ENCODE measurements at regions not wholly inside any gene's neighbourhood (a gene's known extent, or its start where the extent isn't known, plus 50 kb on each side); places are given as distances from the start of the nearest gene placed in this dataset.
A peak's percentile ranks its signal among the peaks of the same experiment; 100 is the strongest.

- DNase-seq (ENCODE audit: low spot score) = no peak
Measured at GRCh38 chr10:88108115-88108610, 244.7 kb downstream of the PTEN start.

GRCh38 chr10:88110355-88110754, 246.9 kb downstream of the PTEN start:
- DNase-seq (ENCODE audit: low spot score) = no peak

- DNase-seq (ENCODE audit: low spot score) = no peak
Measured at GRCh38 chr10:88110822-88111221, 247.4 kb downstream of the PTEN start.

GRCh38 chr10:88111294-88111693, 247.9 kb downstream of the PTEN start:
- no peak for DNase-seq (ENCODE audit: low spot score)

GRCh38 chr10:88113232-88113631, 249.8 kb downstream of the PTEN start:
- DNase-seq (ENCODE audit: low spot score) = no peak

- DNase-seq (ENCODE audit: low spot score) = no peak
Measured at GRCh38 chr10:88113657-88114272, 250.3 kb downstream of the PTEN start.

- DNase-seq (ENCODE audit: low spot score) = peak; percentile 49
Measured at GRCh38 chr10:88114368-88114767, 250.9 kb downstream of the PTEN start.

GRCh38 chr10:88115407-88115806, 252.0 kb downstream of the PTEN start:
- DNase-seq (ENCODE audit: low spot score) = no peak

- DNase-seq (ENCODE audit: low spot score) = no peak
Measured at GRCh38 chr10:88115968-88116367, 252.5 kb downstream of the PTEN start.

- DNase-seq (ENCODE audit: low spot score) = no peak
Measured at GRCh38 chr10:88116481-88116880, 253.1 kb downstream of the PTEN start.

GRCh38 chr10:88116971-88117626, 253.7 kb downstream of the PTEN start:
- no peak for DNase-seq (ENCODE audit: low spot score)

GRCh38 chr10:88117869-88118632, 254.6 kb downstream of the PTEN start:
- DNase-seq (ENCODE audit: low spot score) = no peak

- no peak for DNase-seq (ENCODE audit: low spot score)
Measured at GRCh38 chr10:88118729-88119128, 255.3 kb downstream of the PTEN start.

GRCh38 chr10:88119160-88119559, 255.7 kb downstream of the PTEN start:
- DNase-seq (ENCODE audit: low spot score) = no peak

- DNase-seq (ENCODE audit: low spot score) = no peak
Measured at GRCh38 chr10:88120075-88120474, 256.6 kb downstream of the PTEN start.

GRCh38 chr10:88120599-88121333, 257.3 kb downstream of the PTEN start:
- DNase-seq (ENCODE audit: low spot score) = no peak

- DNase-seq (ENCODE audit: low spot score) = no peak
Measured at GRCh38 chr10:88121361-88121760, 257.9 kb downstream of the PTEN start.

- DNase-seq (ENCODE audit: low spot score) = no peak
Measured at GRCh38 chr10:88122145-88122544, 258.7 kb downstream of the PTEN start.

- DNase-seq (ENCODE audit: low spot score) = no peak
Measured at GRCh38 chr10:88122576-88122975, 259.2 kb downstream of the PTEN start.

- DNase-seq (ENCODE audit: low spot score) = no peak
Measured at GRCh38 chr10:88125766-88126165, 262.3 kb downstream of the PTEN start.

GRCh38 chr10:88126699-88127098, 263.3 kb downstream of the PTEN start:
- DNase-seq (ENCODE audit: low spot score) = no peak

- DNase-seq (ENCODE audit: low spot score) = no peak
Measured at GRCh38 chr10:88127269-88127668, 263.8 kb downstream of the PTEN start.
